ENCODE measurements at regions not wholly inside any gene's neighbourhood (a gene's known extent, or its start where the extent isn't known, plus 50 kb on each side); places are given as distances from the start of the nearest gene placed in this dataset.
"Not testable (repeated sequence)": the region's sequence is repeated elsewhere in the genome, so short reads cannot be mapped to it uniquely, and the experiment has no call there.

DNA sequence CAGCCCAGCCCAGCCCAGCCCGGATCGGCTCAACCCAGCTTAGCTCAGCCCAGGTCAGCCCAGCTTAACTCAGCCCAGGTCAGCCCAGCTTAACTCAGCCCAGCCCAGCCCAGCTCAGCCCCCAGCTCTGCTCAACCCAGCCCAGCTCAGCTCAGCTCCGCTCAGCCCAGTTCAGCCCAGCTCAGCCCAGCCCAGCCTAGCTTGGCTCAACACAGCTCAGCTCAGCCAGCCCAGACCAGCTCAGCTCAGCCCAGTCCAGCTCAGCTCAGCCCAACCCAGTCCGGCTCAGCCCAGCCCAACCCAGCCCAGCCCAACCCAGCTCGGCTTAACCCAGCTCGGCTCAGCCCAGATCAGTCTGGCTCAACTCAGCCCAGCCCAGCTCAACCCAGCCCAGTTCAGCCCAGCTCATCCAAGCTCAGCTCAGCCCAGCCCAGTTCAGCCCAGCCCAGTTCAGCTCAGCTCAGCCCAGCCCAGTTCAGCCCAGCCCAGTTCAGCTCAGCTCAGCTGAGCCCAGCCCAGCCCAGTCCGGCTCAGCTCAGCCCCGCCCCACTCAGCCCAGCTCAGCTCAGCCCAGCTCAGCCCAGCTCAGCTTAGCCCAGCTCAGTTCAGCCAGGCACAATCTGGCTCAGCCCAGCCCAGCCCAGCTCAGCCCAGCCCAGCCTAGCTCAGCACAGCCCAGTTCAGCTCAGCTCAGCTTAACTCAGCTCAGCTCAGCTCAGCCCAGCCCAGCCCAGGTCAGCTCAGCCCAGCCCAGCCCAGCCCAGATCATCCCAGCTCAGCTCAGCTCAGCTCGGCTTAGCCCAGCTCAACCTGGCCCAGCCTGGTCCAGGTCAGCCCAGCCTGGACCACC is 331.7 kb downstream of the TMEM121 start:
- H3K27me3 ChIP-seq (ENCODE audit: low read length) = no peaks in the 10 kb centered on the region
- no TSS peak for BruUV-seq (replicated peaks)
- no peak for ATAC-seq

DNA sequence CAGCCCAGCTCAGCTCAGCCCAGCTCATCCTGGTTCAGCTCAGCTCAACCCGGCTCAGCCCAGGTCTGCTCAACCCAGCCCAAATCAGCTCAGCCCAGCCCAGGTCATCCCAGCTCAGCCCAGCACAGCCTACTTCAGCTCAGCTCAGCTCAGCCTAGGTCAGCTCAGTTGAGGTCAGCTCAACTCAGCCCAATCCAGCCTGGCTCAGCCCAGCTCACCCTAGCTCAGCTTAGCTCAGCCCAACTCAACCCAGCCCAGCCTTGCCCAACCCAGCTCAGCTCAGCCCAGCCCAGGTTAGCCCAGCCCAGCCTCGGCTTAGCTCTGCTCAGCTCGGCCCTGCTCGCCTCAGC is 332.3 kb downstream of the TMEM121 start:
- Histone ChIP-seq H2AFZ (ENCODE audit: low read length) (no peak overlapping the region), H3K4me1 (ENCODE audit: insufficient read depth, low read length) (no peaks in the 10 kb centered on the region), H3K27me3 (ENCODE audit: low read length) (no peaks in the 10 kb centered on the region), H3K9ac (ENCODE audit: low read length) (no peak overlapping the region), H3K27ac (ENCODE audit: low read length) (no peak overlapping the region), H3K9me3 (ENCODE audit: low read length) (no peaks in the 10 kb centered on the region), H3F3A (ENCODE audit: low read length, unreplicated experiment) (no peaks in the 10 kb centered on the region), H3K4me2 (ENCODE audit: low read length) (no peak overlapping the region), H3K4me3 (ENCODE audit: low read length) (no peak overlapping the region), H4K20me1 (ENCODE audit: low read length) (no peaks in the 10 kb centered on the region), H3K9me2 (replicated peaks; ENCODE audit: low read length) (no peaks in the 10 kb centered on the region), H3K79me2 (ENCODE audit: low read length) (no peaks in the 10 kb centered on the region), H3K36me3 (ENCODE audit: low read depth, low read length) (no peaks in the 10 kb centered on the region)
- BruUV-seq (replicated peaks) = no TSS peak
- ATAC-seq (no peak), DNase-seq (no peak)
- CTCF ChIA-PET = no interaction called here
- intact Hi-C loops (cut with micrococcal nuclease) = no loop called here
- no peak for TF ChIP-seq EZH2 (IDR thresholded peaks at IDR 0.05; ENCODE audit: low read length, unreplicated experiment)
- TF ChIP-seq EZH2phosphoT487 (IDR thresholded peaks at IDR 0.05; ENCODE audit: borderline replicate concordance, low read length) = no peak
- TF ChIP-seq, protein P1, sequence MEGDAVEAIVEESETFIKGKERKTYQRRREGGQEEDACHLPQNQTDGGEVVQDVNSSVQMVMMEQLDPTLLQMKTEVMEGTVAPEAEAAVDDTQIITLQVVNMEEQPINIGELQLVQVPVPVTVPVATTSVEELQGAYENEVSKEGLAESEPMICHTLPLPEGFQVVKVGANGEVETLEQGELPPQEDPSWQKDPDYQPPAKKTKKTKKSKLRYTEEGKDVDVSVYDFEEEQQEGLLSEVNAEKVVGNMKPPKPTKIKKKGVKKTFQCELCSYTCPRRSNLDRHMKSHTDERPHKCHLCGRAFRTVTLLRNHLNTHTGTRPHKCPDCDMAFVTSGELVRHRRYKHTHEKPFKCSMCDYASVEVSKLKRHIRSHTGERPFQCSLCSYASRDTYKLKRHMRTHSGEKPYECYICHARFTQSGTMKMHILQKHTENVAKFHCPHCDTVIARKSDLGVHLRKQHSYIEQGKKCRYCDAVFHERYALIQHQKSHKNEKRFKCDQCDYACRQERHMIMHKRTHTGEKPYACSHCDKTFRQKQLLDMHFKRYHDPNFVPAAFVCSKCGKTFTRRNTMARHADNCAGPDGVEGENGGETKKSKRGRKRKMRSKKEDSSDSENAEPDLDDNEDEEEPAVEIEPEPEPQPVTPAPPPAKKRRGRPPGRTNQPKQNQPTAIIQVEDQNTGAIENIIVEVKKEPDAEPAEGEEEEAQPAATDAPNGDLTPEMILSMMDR (conservative IDR thresholded peaks at IDR 0.05; ENCODE audit: low read depth, low read length) = no peak
- POLR2A ChIA-PET (ENCODE audit: unreplicated experiment) = no interaction called here

More for the DNA sequence above, 331.7 kb downstream of the TMEM121 start:
- DNase-seq = no peak
- H4K20me1 ChIP-seq (ENCODE audit: low read length) = no peaks in the 10 kb centered on the region
- H3K4me2 ChIP-seq (ENCODE audit: low read length) = no peak overlapping the region
- H3K9ac ChIP-seq (ENCODE audit: low read length) = no peak overlapping the region
- CTCF ChIA-PET = no interaction called here
- no peaks in the 10 kb centered on the region for H3K9me2 ChIP-seq (replicated peaks; ENCODE audit: low read length)
- H3K4me1 ChIP-seq (ENCODE audit: insufficient read depth, low read length) = no peaks in the 10 kb centered on the region
- H3F3A ChIP-seq (ENCODE audit: low read length, unreplicated experiment) = no peaks in the 10 kb centered on the region
- H3K36me3 ChIP-seq (ENCODE audit: low read depth, low read length) = no peaks in the 10 kb centered on the region
- TF ChIP-seq EZH2 (IDR thresholded peaks at IDR 0.05; ENCODE audit: low read length, unreplicated experiment) = no peak
- no peak for TF ChIP-seq EZH2phosphoT487 (IDR thresholded peaks at IDR 0.05; ENCODE audit: borderline replicate concordance, low read length)
- TF ChIP-seq, protein P1 (conservative IDR thresholded peaks at IDR 0.05; ENCODE audit: low read depth, low read length) = no peak
- no peaks in the 10 kb centered on the region for H3K79me2 ChIP-seq (ENCODE audit: low read length)
- H3K4me3 ChIP-seq (ENCODE audit: low read length) = no peak overlapping the region
- POLR2A ChIA-PET (ENCODE audit: unreplicated experiment) = no interaction called here
- intact Hi-C loops (cut with micrococcal nuclease) = no loop called here
- H2AFZ ChIP-seq (ENCODE audit: low read length) = no peak overlapping the region
- no peaks in the 10 kb centered on the region for H3K9me3 ChIP-seq (ENCODE audit: low read length)
- no peak overlapping the region for H3K27ac ChIP-seq (ENCODE audit: low read length)

DNA sequence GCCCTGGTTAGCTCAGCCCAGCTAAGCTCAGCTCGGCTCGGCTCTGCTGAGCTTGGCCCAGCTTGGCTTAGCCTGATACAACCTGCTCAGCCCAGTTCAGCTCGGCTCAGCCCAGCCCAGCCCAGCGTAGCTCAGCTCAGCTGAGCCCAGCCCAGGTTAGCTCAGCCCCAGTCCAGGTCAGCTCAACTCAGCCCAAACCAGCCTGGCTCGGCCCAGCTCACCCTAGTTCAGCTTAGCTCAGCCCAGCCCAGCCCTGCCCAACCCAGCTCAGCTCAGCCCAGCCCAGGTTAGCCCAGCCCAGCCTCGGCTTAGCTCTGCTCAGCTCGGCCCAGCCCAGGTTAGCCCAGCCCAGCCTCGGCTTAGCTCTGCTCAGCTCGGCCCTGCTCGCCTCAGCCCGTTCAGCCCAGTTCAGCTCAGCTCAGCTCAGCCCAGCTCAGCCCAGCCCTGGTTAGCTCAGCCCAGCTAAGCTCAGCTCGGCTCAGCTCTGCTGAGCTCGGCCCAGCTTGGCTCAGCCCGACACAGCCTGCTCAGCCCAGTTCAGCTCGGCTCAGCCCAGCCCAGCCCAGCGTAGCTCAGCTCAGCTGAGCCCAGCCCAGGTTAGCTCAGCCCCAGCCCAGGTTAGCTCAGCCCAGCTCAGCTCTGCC is 332.8 kb downstream of the TMEM121 start:
- H4K20me1 ChIP-seq (ENCODE audit: low read length); H3K79me2 ChIP-seq (ENCODE audit: low read length); H3K27ac ChIP-seq (ENCODE audit: low read length); intact Hi-C loops (cut with micrococcal nuclease); H3K4me2 ChIP-seq (ENCODE audit: low read length); DNase-seq; H3K9ac ChIP-seq (ENCODE audit: low read length); POLR2A ChIA-PET (ENCODE audit: unreplicated experiment); H3K9me3 ChIP-seq (ENCODE audit: low read length); H2AFZ ChIP-seq (ENCODE audit: low read length); H3K27me3 ChIP-seq (ENCODE audit: low read length); ATAC-seq; H3K4me1 ChIP-seq (ENCODE audit: insufficient read depth, low read length); H3F3A ChIP-seq (ENCODE audit: low read length, unreplicated experiment); H3K4me3 ChIP-seq (ENCODE audit: low read length); BruUV-seq (replicated peaks); CTCF ChIA-PET; H3K9me2 ChIP-seq (replicated peaks; ENCODE audit: low read length); H3K36me3 ChIP-seq (ENCODE audit: low read depth, low read length): not testable (repeated sequence)
